Ishikawa (cell line): ENCODE measurements at regions not wholly inside any gene's neighbourhood (a gene's known extent, or its start where the extent isn't known, plus 50 kb on each side); places are given as distances from the start of the nearest gene placed in this dataset.

Experiments
- CEBPB ChIP-seq: IDR thresholded peaks from 2 replicates; pipeline ENCODE4 v1.6.1; 2012
- CREB1 ChIP-seq: IDR thresholded peaks from 2 replicates; pipeline ENCODE4 v1.6.1; 2012; ENCODE audit warnings: low read depth
- EGR1 ChIP-seq: IDR thresholded peaks from 2 replicates; pipeline ENCODE4 v1.6.1; 2012
- EP300 ChIP-seq: IDR thresholded peaks from 2 replicates; pipeline ENCODE4 v1.6.1; 2012; ENCODE audit warnings: borderline replicate concordance
- FOXM1 ChIP-seq: IDR thresholded peaks from 2 replicates; pipeline ENCODE4 v1.6.1; 2012; ENCODE audit warnings: low read depth, borderline replicate concordance
- NFIC ChIP-seq: IDR thresholded peaks from 2 replicates; pipeline ENCODE4 v1.6.1; 2012
- RAD21 ChIP-seq: IDR thresholded peaks from 2 replicates; pipeline ENCODE4 v1.6.1; 2012; ENCODE audit warnings: low read depth
- TAF1 ChIP-seq: IDR thresholded peaks from 2 replicates; pipeline ENCODE4 v1.6.1; 2012; ENCODE audit warnings: low read depth, mild to moderate bottlenecking
- TCF12 ChIP-seq: IDR thresholded peaks from 2 replicates; pipeline ENCODE4 v1.6.1; 2012; ENCODE audit warnings: low read depth
- TEAD4 ChIP-seq: IDR thresholded peaks from 2 replicates; pipeline ENCODE4 v1.6.1; 2012
- YY1 ChIP-seq: IDR thresholded peaks from 2 replicates; pipeline ENCODE4 v1.6.1; 2012; ENCODE audit warnings: low read depth
- ZBTB7A ChIP-seq: IDR thresholded peaks from 2 replicates; pipeline ENCODE4 v1.6.1; 2012; ENCODE audit warnings: low read depth
- TF ChIP-seq, protein P1 (sequence below): IDR thresholded peaks from 2 replicates; pipeline ENCODE4 v1.6.1; 2012
- TF ChIP-seq, protein P2 (sequence below): IDR thresholded peaks from 2 replicates; pipeline ENCODE4 v1.6.1; 2012; ENCODE audit warnings: low read depth, mild to moderate bottlenecking

- TF ChIP-seq FOXM1, result no peak
- no peak for TF ChIP-seq RAD21
- TF ChIP-seq CREB1, result no peak
- no peak for TF ChIP-seq ZBTB7A
- no peak for TF ChIP-seq TCF12
- no peak for TF ChIP-seq TAF1
- no peak for TF ChIP-seq YY1
- no peak for TF ChIP-seq EGR1
- TF ChIP-seq, protein P1, sequence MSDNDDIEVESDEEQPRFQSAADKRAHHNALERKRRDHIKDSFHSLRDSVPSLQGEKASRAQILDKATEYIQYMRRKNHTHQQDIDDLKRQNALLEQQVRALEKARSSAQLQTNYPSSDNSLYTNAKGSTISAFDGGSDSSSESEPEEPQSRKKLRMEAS, result no peak
- TF ChIP-seq EP300, result no peak
- no peak for TF ChIP-seq NFIC
- TF ChIP-seq, protein P2, sequence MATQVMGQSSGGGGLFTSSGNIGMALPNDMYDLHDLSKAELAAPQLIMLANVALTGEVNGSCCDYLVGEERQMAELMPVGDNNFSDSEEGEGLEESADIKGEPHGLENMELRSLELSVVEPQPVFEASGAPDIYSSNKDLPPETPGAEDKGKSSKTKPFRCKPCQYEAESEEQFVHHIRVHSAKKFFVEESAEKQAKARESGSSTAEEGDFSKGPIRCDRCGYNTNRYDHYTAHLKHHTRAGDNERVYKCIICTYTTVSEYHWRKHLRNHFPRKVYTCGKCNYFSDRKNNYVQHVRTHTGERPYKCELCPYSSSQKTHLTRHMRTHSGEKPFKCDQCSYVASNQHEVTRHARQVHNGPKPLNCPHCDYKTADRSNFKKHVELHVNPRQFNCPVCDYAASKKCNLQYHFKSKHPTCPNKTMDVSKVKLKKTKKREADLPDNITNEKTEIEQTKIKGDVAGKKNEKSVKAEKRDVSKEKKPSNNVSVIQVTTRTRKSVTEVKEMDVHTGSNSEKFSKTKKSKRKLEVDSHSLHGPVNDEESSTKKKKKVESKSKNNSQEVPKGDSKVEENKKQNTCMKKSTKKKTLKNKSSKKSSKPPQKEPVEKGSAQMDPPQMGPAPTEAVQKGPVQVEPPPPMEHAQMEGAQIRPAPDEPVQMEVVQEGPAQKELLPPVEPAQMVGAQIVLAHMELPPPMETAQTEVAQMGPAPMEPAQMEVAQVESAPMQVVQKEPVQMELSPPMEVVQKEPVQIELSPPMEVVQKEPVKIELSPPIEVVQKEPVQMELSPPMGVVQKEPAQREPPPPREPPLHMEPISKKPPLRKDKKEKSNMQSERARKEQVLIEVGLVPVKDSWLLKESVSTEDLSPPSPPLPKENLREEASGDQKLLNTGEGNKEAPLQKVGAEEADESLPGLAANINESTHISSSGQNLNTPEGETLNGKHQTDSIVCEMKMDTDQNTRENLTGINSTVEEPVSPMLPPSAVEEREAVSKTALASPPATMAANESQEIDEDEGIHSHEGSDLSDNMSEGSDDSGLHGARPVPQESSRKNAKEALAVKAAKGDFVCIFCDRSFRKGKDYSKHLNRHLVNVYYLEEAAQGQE, result no peak
- TF ChIP-seq TEAD4, result no peak
- no peak for TF ChIP-seq CEBPB
Observed at GRCh38 chr3:106255870-106256248, 387.0 kb upstream of the CBLB start.
